GM10266 (cell line): ENCODE measurements at regions not wholly inside any gene's neighbourhood (a gene's known extent, or its start where the extent isn't known, plus 50 kb on each side); places are given as distances from the start of the nearest gene placed in this dataset.

ENCODE experiments used
- DNase-seq: peaks from one replicate; pipeline ENCODE4 v3.0.0; 2012; ENCODE audit errors: extremely low spot score
- CTCF ChIP-seq: IDR thresholded peaks from 2 replicates; pipeline ENCODE4 v1.5.1; 2012; ENCODE audit warnings: mild to moderate bottlenecking, low read depth; ENCODE audit not compliant: control insufficient read depth, insufficient read depth; ENCODE audit errors: missing control alignments

- DNase-seq = no peak
- TF ChIP-seq CTCF = no peak
These were observed 730.9 kb upstream of the TYRP1 start for GRCh38 chr9:11962327-11962726.

- DNase-seq = no peak
- TF ChIP-seq CTCF = no peak
These were observed 726.4 kb upstream of the TYRP1 start for GRCh38 chr9:11966786-11967185.

- DNase-seq = no peak
- no peak for TF ChIP-seq CTCF
These were observed 724.6 kb upstream of the TYRP1 start for GRCh38 chr9:11968631-11969030.

- DNase-seq = no peak
- TF ChIP-seq CTCF = no peak
These were observed 720.2 kb upstream of the TYRP1 start for GRCh38 chr9:11973011-11973410.

GRCh38 chr9:11973511-11973910 lies 719.7 kb upstream of the TYRP1 start:
- no peak for TF ChIP-seq CTCF
- no peak for DNase-seq

- TF ChIP-seq CTCF = no peak
- DNase-seq = no peak
These were observed 700.3 kb upstream of the TYRP1 start for GRCh38 chr9:11992866-11993265.

GRCh38 chr9:12014488-12014887 lies 678.7 kb upstream of the TYRP1 start:
- no peak for DNase-seq

More at GRCh38 chr9:12014488-12014887, 678.7 kb upstream of the TYRP1 start:
- TF ChIP-seq CTCF = no peak
